ENCODE measurements at regions not wholly inside any gene's neighbourhood (a gene's known extent, or its start where the extent isn't known, plus 50 kb on each side); places are given as distances from the start of the nearest gene placed in this dataset.

GRCh38 chr12:64931981-64932380 lies 107.5 kb downstream of the TBC1D30 start (continued):
- no peak for TF ChIP-seq ZNF609 (CRISPR knock-in tag; IDR thresholded peaks at IDR 0.05; ENCODE audit: borderline replicate concordance)

- in situ Hi-C loops (cut with MboI), result no loop called here
- Histone ChIP-seq H3K4me3 (no peak overlapping the region), H3K4me1 (replicated peaks in 1 of 2; ENCODE audit: control insufficient read depth in 2 of 2, insufficient read depth in 2 of 2, low read length in 2 of 2) (no peaks in the 10 kb centered on the region), H3K9me1 (ENCODE audit: control insufficient read depth, insufficient read depth, low read length) (no peaks in the 10 kb centered on the region), H3K79me2 (ENCODE audit: control insufficient read depth, insufficient read depth, low read length) (no peaks in the 10 kb centered on the region), H2AFZ (ENCODE audit: low read depth, low read length) (no peak overlapping the region), H3K36me3 (ENCODE audit: control insufficient read depth, insufficient read depth, low read length) (no peaks in the 10 kb centered on the region), H3K27ac (ENCODE audit: extremely low read depth, low read depth, low read length) (no peak overlapping the region), H3K4me2 (ENCODE audit: insufficient read depth, low read length) (no peak overlapping the region), H3K27me3 (ENCODE audit: control insufficient read depth in 2 of 2, insufficient read depth in 2 of 2, low read length in 2 of 2) (no peaks in the 10 kb centered on the region), H3K9me3 (replicated peaks; ENCODE audit: control insufficient read depth, insufficient read depth, low read depth, low read length) (no peaks in the 10 kb centered on the region), H3K9ac (ENCODE audit: insufficient read depth in 1 of 2, low read depth in 2 of 2, low read length in 2 of 2) (no peak overlapping the region), H4K20me1 (replicated peaks; ENCODE audit: control insufficient read depth, insufficient read depth, low read length) (no peaks in the 10 kb centered on the region)
- intact Hi-C loops (cut with micrococcal nuclease), result no loop called here
- DNase-seq (ENCODE audit: extremely low read depth in 1 of 4, low spot score in 3 of 4) (no peak), FAIRE-seq (no peak), ATAC-seq (no peak)
- CTCF ChIA-PET (ENCODE audit: low intra/inter-chr PET ratio), result no interaction called here
- no TSS peak for BruUV-seq (replicated peaks)
- 5% methylated on average over 2 of the region's 2 CpGs for WGBS (ENCODE audit: insufficient coverage, low coverage, missing lambda C conversion rate)
- POLR2A ChIA-PET, result no interaction called here
- TF ChIP-seq LARP7 (IDR thresholded peaks at IDR 0.05) (no peak), RERE (CRISPR knock-in tag; IDR thresholded peaks at IDR 0.05; ENCODE audit: borderline replicate concordance) (no peak), MAFK (IDR thresholded peaks at IDR 0.05; ENCODE audit: low read length) (no peak), HDAC6 (IDR thresholded peaks at IDR 0.05; ENCODE audit: low read depth, low read length) (no peak), EZH2 (IDR thresholded peaks at IDR 0.05; ENCODE audit: borderline replicate concordance, low read depth, low read length) (no peak), KLF13 (tag; IDR thresholded peaks at IDR 0.05; ENCODE audit: borderline replicate concordance, low read depth) (no peak), GABPA (tag; conservative IDR thresholded peaks at IDR 0.05; ENCODE audit: low read depth) (no peak), HEY1 (CRISPR knock-in tag; IDR thresholded peaks at IDR 0.05; ENCODE audit: borderline replicate concordance) (no peak), BCL6 (CRISPR knock-in tag; IDR thresholded peaks at IDR 0.05) (no peak), POLR3G (IDR thresholded peaks at IDR 0.05; ENCODE audit: extremely low read depth, insufficient read length, insufficient replicate concordance) (no peak), PURB (CRISPR knock-in tag; IDR thresholded peaks at IDR 0.05; ENCODE audit: low read depth) (no peak)
These were observed 109.3 kb downstream of the TBC1D30 start for GRCh38 chr12:64933791-64934190.

All from K562 (cell line).